ENCODE measurements at regions not wholly inside any gene's neighbourhood (a gene's known extent, or its start where the extent isn't known, plus 50 kb on each side); places are given as distances from the start of the nearest gene placed in this dataset.
A peak's percentile ranks its signal among the peaks of the same experiment; 100 is the strongest.
"Not testable (repeated sequence)": the region's sequence is repeated elsewhere in the genome, so short reads cannot be mapped to it uniquely, and the experiment has no call there.

- TF ChIP-seq CTCF (IDR thresholded peaks at IDR 0.05; ENCODE audit: low read depth, low read length), result peak; percentile 23
- not testable (repeated sequence) for TF ChIP-seq EZH2phosphoT487 (IDR thresholded peaks at IDR 0.05; ENCODE audit: low read depth)
Observed at GRCh38 chr12:9512695-9513094, 95.0 kb downstream of the KLRB1 start.
